ENCODE measurements at regions not wholly inside any gene's neighbourhood (a gene's known extent, or its start where the extent isn't known, plus 50 kb on each side); places are given as distances from the start of the nearest gene placed in this dataset.

DNA sequence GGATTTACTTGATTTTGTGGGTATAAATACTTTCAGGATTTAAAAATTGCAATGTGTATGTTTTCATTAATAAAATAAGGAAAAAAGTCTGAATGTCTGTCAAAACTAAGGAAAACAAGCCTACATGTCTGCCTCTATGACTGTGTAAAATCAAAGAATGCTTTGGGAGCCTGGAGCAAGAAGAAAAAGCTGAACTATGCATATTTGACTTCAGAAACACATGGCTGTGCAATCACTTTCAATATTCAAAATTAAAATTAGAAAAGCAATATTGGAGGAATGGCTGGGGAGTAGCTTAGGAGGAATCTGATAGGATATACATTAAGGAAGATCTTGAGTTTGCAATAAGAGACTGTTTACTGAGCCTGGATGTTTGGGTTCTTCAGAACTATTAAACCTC, 147.1 kb downstream of the ADAM29 start:
- no peak overlapping the region for H3K14ac ChIP-seq (ENCODE audit: insufficient read length)
- H3K4me1 ChIP-seq (replicated peaks in 1 of 4; ENCODE audit: control insufficient read depth in 3 of 4, insufficient read depth in 4 of 4, low read length in 3 of 4): no peaks in the 10 kb centered on the region; a peak in 1 of 7 replicates
- H3K18ac ChIP-seq (ENCODE audit: extremely low read depth, low read length): no peak overlapping the region
- no peak overlapping the region for H2AFZ ChIP-seq (ENCODE audit: low read length)
- DNase-seq (ENCODE audit: low read depth in 1 of 2, low spot score in 2 of 2) (no peak), FAIRE-seq (no peak)
- ChIA-PET POLR2A (ENCODE audit: partially characterized antibody) (no interaction called here), CTCF (ENCODE audit: partially characterized antibody) (interaction anchor here (1.9 kb wide), 1 partner anchor 10 kb away, joined by 5 read pairs; no protein-coding TSS in a partner anchor)
- no peaks in the 10 kb centered on the region for H4K20me1 ChIP-seq (replicated peaks in 1 of 2; ENCODE audit: control insufficient read depth in 1 of 2, insufficient read depth in 2 of 2, low read length in 2 of 2)
- no peaks in the 10 kb centered on the region for H3K27me3 ChIP-seq (replicated peaks in 1 of 4; ENCODE audit: control insufficient read depth in 3 of 4, extremely low read depth in 1 of 4, insufficient read depth in 3 of 4, low read length in 3 of 4)
- no peak overlapping the region for H2BK12ac ChIP-seq (ENCODE audit: low read depth, low read length)
- no peak overlapping the region for H3K9ac ChIP-seq (replicated peaks in 1 of 4; ENCODE audit: extremely low read depth in 1 of 4, low read depth in 3 of 4, low read length in 3 of 4)
- no peak overlapping the region for H3K4me3 ChIP-seq (ENCODE audit: extremely low read depth in 1 of 4, insufficient read depth in 2 of 4, low read depth in 3 of 4, low read length in 4 of 4)
- H3K56ac ChIP-seq (replicated peaks; ENCODE audit: insufficient read length, low read depth, low read length): no peak overlapping the region
- no peaks in the 10 kb centered on the region for H3K36me3 ChIP-seq (ENCODE audit: control insufficient read depth in 2 of 4, insufficient read depth in 4 of 4, low read length in 3 of 4)
- H3K79me2 ChIP-seq (ENCODE audit: control insufficient read depth in 1 of 2, insufficient read depth in 2 of 2, low read length in 2 of 2): no peaks in the 10 kb centered on the region
- no peak overlapping the region for H4K8ac ChIP-seq (ENCODE audit: extremely low read depth, insufficient read depth, low read length)
- no peaks in the 10 kb centered on the region for H3K79me1 ChIP-seq (ENCODE audit: low read depth, low read length)
- no peak overlapping the region for H2BK5ac ChIP-seq (ENCODE audit: low read depth, low read length)
- H2BK120ac ChIP-seq (replicated peaks; ENCODE audit: low read depth, low read length): no peak overlapping the region
- H3K4ac ChIP-seq (replicated peaks; ENCODE audit: insufficient read length, low read depth, low read length): no peak overlapping the region
- no peaks in the 10 kb centered on the region for H3K23me2 ChIP-seq (ENCODE audit: low read depth, low read length)
- H3K9me3 ChIP-seq (ENCODE audit: insufficient read depth in 2 of 2, low read depth in 1 of 2, low read length in 1 of 2): no peaks in the 10 kb centered on the region
- H3K4me2 ChIP-seq (ENCODE audit: insufficient read depth in 1 of 2, low read depth in 2 of 2, low read length in 2 of 2): no peak overlapping the region
- no peak overlapping the region for H2BK15ac ChIP-seq (ENCODE audit: low read length)
- H2AK5ac ChIP-seq (ENCODE audit: low read depth, low read length): no peak overlapping the region
- no peak overlapping the region for H3K23ac ChIP-seq (ENCODE audit: insufficient read length)
- H4K91ac ChIP-seq (replicated peaks; ENCODE audit: insufficient read length, low read length): no peak overlapping the region
- H4K5ac ChIP-seq (ENCODE audit: insufficient read length, low read depth, low read length): no peak overlapping the region
- no peak overlapping the region for H2BK20ac ChIP-seq (ENCODE audit: low read length)
- no peak overlapping the region for H3K27ac ChIP-seq (ENCODE audit: low read depth, low read length)
- TF ChIP-seq, protein P1, sequence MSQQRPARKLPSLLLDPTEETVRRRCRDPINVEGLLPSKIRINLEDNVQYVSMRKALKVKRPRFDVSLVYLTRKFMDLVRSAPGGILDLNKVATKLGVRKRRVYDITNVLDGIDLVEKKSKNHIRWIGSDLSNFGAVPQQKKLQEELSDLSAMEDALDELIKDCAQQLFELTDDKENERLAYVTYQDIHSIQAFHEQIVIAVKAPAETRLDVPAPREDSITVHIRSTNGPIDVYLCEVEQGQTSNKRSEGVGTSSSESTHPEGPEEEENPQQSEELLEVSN (IDR thresholded peaks at IDR 0.05): no peak
- TF ChIP-seq SUZ12 (IDR thresholded peaks at IDR 0.05; ENCODE audit: low read length): no peak
- TF ChIP-seq RNF2 (IDR thresholded peaks at IDR 0.05; ENCODE audit: borderline replicate concordance, low read depth, low read length, missing control alignments, poor library complexity, severe bottlenecking): no peak
- no peak for TF ChIP-seq RXRA (IDR thresholded peaks at IDR 0.05; ENCODE audit: insufficient read depth, low read depth, low read length)
- no peak for TF ChIP-seq CTBP2 (IDR thresholded peaks at IDR 0.05; ENCODE audit: borderline replicate concordance, insufficient read depth, insufficient read length, low read length)
- no peak for TF ChIP-seq JUND (IDR thresholded peaks at IDR 0.05; ENCODE audit: low read length)
- TF ChIP-seq KDM5A (IDR thresholded peaks at IDR 0.05; ENCODE audit: low read length): no peak
- TF ChIP-seq POU5F1 (IDR thresholded peaks at IDR 0.05; ENCODE audit: low read depth, low read length): no peak
- no peak for TF ChIP-seq TCF12 (IDR thresholded peaks at IDR 0.05; ENCODE audit: low read depth, low read length)
- no peak for TF ChIP-seq RAD21 (IDR thresholded peaks at IDR 0.05 in 1 of 2, conservative IDR thresholded peaks at IDR 0.05 in 1 of 2; ENCODE audit: low read depth in 2 of 2, low read length in 2 of 2)

All from H1 (cell line).